ENCODE measurements at regions not wholly inside any gene's neighbourhood (a gene's known extent, or its start where the extent isn't known, plus 50 kb on each side); places are given as distances from the start of the nearest gene placed in this dataset.

DNA sequence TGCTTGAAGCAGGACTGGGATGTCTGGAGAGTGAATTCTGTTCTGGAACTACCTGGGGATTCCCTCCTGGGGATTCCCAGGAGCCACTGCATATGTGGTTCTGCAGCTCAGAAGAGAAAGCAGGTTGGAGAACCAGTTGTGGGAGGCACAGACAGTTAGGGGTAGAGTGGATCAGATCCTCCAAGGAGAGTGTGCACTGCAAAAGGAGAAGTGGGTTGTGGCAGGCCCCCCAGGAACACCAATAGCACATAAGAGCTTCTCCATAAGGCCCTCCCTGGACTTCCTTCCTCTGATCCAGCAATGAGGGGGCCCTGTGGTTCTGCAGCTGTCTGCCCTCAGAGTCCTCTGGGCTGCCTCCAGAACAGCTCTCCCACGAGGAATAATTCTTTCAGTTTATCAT lies 369.2 kb upstream of the CNR1 start:
- TF ChIP-seq CTCF (IDR thresholded peaks at IDR 0.05), result no peak
- TF ChIP-seq POLR2A (IDR thresholded peaks at IDR 0.05), result no peak
